ENCODE measurements at regions not wholly inside any gene's neighbourhood (a gene's known extent, or its start where the extent isn't known, plus 50 kb on each side); places are given as distances from the start of the nearest gene placed in this dataset.

DNA sequence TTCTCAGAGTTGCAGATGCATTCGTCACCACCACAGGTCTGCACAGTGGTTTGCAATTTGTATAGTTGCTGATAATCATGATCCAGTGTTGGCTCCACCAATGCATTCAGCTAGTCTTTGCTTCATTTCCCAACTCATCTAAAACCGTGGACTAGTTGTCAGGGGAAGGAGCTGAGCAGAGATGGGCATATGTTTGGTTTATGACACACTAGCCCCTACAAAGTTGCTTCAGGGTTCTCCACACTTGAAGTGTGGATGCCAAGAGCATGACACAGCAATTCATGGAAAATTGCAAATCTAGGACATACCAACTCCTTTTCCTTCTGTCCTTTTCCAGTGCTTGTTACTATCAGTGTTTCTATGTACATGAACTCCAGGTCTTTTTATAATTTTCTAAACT, 168.0 kb downstream of the TNFSF13B start:
- DNase-seq (ENCODE audit: extremely low spot score), result no peak
- CTCF ChIA-PET, result no interaction called here
- no peak for TF ChIP-seq SP1 (IDR thresholded peaks at IDR 0.05)
- no peak for TF ChIP-seq HDGF (IDR thresholded peaks at IDR 0.05; ENCODE audit: borderline replicate concordance)
- TF ChIP-seq, protein P1, sequence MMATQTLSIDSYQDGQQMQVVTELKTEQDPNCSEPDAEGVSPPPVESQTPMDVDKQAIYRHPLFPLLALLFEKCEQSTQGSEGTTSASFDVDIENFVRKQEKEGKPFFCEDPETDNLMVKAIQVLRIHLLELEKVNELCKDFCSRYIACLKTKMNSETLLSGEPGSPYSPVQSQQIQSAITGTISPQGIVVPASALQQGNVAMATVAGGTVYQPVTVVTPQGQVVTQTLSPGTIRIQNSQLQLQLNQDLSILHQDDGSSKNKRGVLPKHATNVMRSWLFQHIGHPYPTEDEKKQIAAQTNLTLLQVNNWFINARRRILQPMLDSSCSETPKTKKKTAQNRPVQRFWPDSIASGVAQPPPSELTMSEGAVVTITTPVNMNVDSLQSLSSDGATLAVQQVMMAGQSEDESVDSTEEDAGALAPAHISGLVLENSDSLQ (IDR thresholded peaks at IDR 0.05), result no peak
- no peak for TF ChIP-seq TARDBP (IDR thresholded peaks at IDR 0.05)
- TF ChIP-seq FOXK2 (IDR thresholded peaks at IDR 0.05), result no peak
- TF ChIP-seq NFRKB (IDR thresholded peaks at IDR 0.05), result no peak
- no peak for TF ChIP-seq LEF1 (IDR thresholded peaks at IDR 0.05; ENCODE audit: borderline replicate concordance)
- no peak for TF ChIP-seq ZNF384 (IDR thresholded peaks at IDR 0.05)
- TF ChIP-seq FOXM1 (IDR thresholded peaks at IDR 0.05; ENCODE audit: borderline replicate concordance), result no peak
- TF ChIP-seq FOXA1 (IDR thresholded peaks at IDR 0.05), result no peak
- no peak for TF ChIP-seq SUZ12 (IDR thresholded peaks at IDR 0.05)
- TF ChIP-seq ELF4 (IDR thresholded peaks at IDR 0.05), result no peak
- TF ChIP-seq CTBP1 (IDR thresholded peaks at IDR 0.05; ENCODE audit: borderline replicate concordance), result no peak
- TF ChIP-seq ARNT (IDR thresholded peaks at IDR 0.05), result no peak
- TF ChIP-seq L3MBTL2 (conservative IDR thresholded peaks at IDR 0.05), result no peak
- no peak for TF ChIP-seq BHLHE40 (IDR thresholded peaks at IDR 0.05; ENCODE audit: borderline replicate concordance)
- POLR2A ChIA-PET, result no interaction called here

DNA sequence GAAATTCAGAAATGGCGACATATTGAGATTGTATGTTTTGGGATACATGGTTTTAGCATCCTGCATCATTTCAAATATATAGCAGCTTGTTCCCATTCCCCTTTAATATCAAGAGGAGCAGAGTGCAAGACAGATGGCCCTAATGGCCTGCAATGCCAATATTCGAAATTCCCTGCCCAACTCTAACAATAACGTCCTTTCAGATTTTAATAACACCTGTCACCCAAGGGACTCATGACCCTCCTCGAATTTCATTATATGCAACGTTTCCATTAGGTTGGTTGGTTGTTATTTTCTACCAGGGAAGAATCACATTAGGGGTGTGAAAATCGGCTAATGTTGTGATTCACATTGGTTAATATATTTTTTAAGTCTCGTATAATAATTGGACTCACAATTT, 170.0 kb downstream of the TNFSF13B start:
- CTCF ChIA-PET, result no interaction called here
- DNase-seq (ENCODE audit: extremely low spot score), result no peak
- POLR2A ChIA-PET, result no interaction called here
- TF ChIP-seq FOXM1 (IDR thresholded peaks at IDR 0.05; ENCODE audit: borderline replicate concordance), result no peak
- TF ChIP-seq, protein P1 (IDR thresholded peaks at IDR 0.05), result no peak
- no peak for TF ChIP-seq TARDBP (IDR thresholded peaks at IDR 0.05)
- TF ChIP-seq HDGF (IDR thresholded peaks at IDR 0.05; ENCODE audit: borderline replicate concordance), result no peak
- no peak for TF ChIP-seq FOXK2 (IDR thresholded peaks at IDR 0.05)

DNA sequence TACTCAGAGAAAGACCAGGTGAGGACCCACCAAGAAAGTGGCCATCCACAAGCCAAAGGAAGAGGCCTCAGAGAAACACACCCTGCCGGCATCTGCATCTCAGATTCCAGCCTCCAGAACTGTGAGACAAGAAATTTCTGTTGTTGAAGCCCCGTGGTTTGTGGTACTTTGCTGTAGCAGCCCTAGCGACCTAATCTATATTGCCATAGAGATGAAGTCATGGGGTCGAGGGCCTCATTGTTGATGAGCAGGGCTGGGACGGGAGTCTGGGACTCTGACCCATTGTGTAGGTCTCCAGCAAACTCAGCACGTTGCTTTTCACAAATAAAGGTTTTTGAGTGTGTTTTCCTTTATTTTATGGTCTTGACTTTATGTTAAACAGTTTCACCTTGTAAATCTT, 174.9 kb downstream of the TNFSF13B start:
- TF ChIP-seq FOXA1 (IDR thresholded peaks at IDR 0.05) (no peak), ARNT (IDR thresholded peaks at IDR 0.05) (no peak), L3MBTL2 (conservative IDR thresholded peaks at IDR 0.05) (no peak), SUZ12 (IDR thresholded peaks at IDR 0.05) (no peak), FOXM1 (IDR thresholded peaks at IDR 0.05; ENCODE audit: borderline replicate concordance) (no peak), HDGF (IDR thresholded peaks at IDR 0.05; ENCODE audit: borderline replicate concordance) (no peak), CTBP1 (IDR thresholded peaks at IDR 0.05; ENCODE audit: borderline replicate concordance) (no peak), NFRKB (IDR thresholded peaks at IDR 0.05) (no peak), SP1 (IDR thresholded peaks at IDR 0.05) (no peak), FOXK2 (IDR thresholded peaks at IDR 0.05) (no peak), BHLHE40 (IDR thresholded peaks at IDR 0.05; ENCODE audit: borderline replicate concordance) (no peak), ZNF384 (IDR thresholded peaks at IDR 0.05) (no peak), ELF4 (IDR thresholded peaks at IDR 0.05) (no peak), TARDBP (IDR thresholded peaks at IDR 0.05) (no peak), LEF1 (IDR thresholded peaks at IDR 0.05; ENCODE audit: borderline replicate concordance) (no peak)
- TF ChIP-seq, protein P1 (IDR thresholded peaks at IDR 0.05), result no peak
- POLR2A ChIA-PET, result no interaction called here
- no peak for DNase-seq (ENCODE audit: extremely low spot score)
- CTCF ChIA-PET, result no interaction called here

DNA sequence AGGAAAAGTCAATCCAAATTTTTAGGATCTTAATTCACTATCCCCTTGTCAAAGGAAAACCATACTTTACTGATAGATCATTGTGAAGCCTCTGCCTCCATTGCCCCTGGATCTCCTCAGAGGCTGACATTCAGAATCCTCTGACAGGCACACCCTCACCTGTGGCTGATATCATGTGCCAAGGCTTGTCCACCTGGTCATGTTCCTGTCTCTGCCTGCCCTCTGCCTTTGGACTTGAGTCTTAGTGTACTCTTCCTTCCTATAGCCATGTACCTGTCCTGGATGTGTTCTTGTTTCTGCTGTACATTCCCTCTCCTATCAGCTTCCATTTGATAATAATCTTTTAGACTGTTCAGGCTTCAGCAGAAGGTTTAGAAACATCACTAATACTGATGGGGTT, 179.4 kb downstream of the TNFSF13B start:
- ChIA-PET POLR2A (no interaction called here), CTCF (no interaction called here)
- no peak for TF ChIP-seq BHLHE40 (IDR thresholded peaks at IDR 0.05; ENCODE audit: borderline replicate concordance)
- TF ChIP-seq LEF1 (IDR thresholded peaks at IDR 0.05; ENCODE audit: borderline replicate concordance), result no peak
- no peak for TF ChIP-seq TARDBP (IDR thresholded peaks at IDR 0.05)
- TF ChIP-seq, protein P1 (IDR thresholded peaks at IDR 0.05), result no peak
- no peak for TF ChIP-seq SUZ12 (IDR thresholded peaks at IDR 0.05)
- no peak for TF ChIP-seq NFRKB (IDR thresholded peaks at IDR 0.05)
- TF ChIP-seq CTBP1 (IDR thresholded peaks at IDR 0.05; ENCODE audit: borderline replicate concordance), result no peak
- no peak for TF ChIP-seq FOXM1 (IDR thresholded peaks at IDR 0.05; ENCODE audit: borderline replicate concordance)
- no peak for TF ChIP-seq ZNF384 (IDR thresholded peaks at IDR 0.05)
- no peak for TF ChIP-seq HDGF (IDR thresholded peaks at IDR 0.05; ENCODE audit: borderline replicate concordance)
- no peak for TF ChIP-seq FOXK2 (IDR thresholded peaks at IDR 0.05)
- TF ChIP-seq ELF4 (IDR thresholded peaks at IDR 0.05), result no peak
- TF ChIP-seq ARNT (IDR thresholded peaks at IDR 0.05), result no peak
- no peak for TF ChIP-seq FOXA1 (IDR thresholded peaks at IDR 0.05)
- TF ChIP-seq L3MBTL2 (conservative IDR thresholded peaks at IDR 0.05), result no peak
- no peak for TF ChIP-seq SP1 (IDR thresholded peaks at IDR 0.05)
- no peak for DNase-seq (ENCODE audit: extremely low spot score)

DNA sequence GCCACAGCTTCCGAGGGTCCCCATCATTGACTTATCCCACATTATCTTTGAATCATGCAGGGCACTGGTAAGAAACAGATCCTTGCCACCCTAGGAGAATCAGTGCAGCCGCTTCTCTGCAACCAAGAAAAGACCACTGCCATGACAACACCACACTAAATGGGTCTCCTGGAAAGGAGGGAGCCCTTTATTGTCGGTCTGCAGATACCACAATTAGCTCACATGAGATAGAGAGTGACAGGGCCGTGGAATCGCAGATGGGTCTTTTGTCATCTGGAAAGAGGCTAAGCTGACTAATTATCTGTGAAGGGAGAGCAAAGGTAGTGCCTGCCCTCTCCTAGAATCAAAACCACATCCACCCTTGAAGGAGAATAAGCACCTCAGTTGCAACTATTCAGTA, 178.3 kb upstream of the MYO16 start:
- ChIA-PET CTCF (no interaction called here), POLR2A (no interaction called here)
- TF ChIP-seq FOXA1 (IDR thresholded peaks at IDR 0.05), result no peak
- no peak for DNase-seq (ENCODE audit: extremely low spot score)

DNA sequence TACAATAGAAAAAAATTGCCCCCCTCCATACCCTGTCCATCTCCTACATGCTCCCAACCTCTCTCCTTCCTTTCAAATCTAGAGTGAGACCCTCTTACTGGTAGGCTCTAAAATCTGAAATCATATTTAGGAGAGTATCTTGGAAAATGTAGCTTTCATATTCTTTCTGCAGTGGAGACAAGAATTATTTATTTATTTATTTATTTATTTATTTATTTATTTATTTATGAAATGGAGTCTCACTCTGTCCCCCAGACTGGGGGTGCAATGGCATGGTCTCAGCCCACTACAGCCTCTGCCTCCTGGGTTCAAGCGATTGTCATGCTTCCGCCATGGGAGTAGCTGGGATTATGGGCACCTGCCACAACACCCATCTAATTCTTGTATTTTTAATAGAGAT, 174.1 kb upstream of the MYO16 start:
- CTCF ChIA-PET, result no interaction called here
- POLR2A ChIA-PET, result no interaction called here
- no peak for DNase-seq (ENCODE audit: extremely low spot score)
- no peak for TF ChIP-seq TARDBP (IDR thresholded peaks at IDR 0.05)
- no peak for TF ChIP-seq SUZ12 (IDR thresholded peaks at IDR 0.05)
